ENCODE measurements at regions not wholly inside any gene's neighbourhood (a gene's known extent, or its start where the extent isn't known, plus 50 kb on each side); places are given as distances from the start of the nearest gene placed in this dataset.

- Histone ChIP-seq H3K27ac (ENCODE audit: low read depth, low read length) (no peak overlapping the region), H3K27me3 (ENCODE audit: control insufficient read depth, insufficient read depth, low read length, poor library complexity, severe bottlenecking) (no peaks in the 10 kb centered on the region), H3K9ac (ENCODE audit: extremely low read depth, low read length, poor library complexity, severe bottlenecking) (no peak overlapping the region), H3K9me3 (ENCODE audit: control insufficient read depth, low read length) (no peaks in the 10 kb centered on the region), H3K4me3 (ENCODE audit: low read length) (no peak overlapping the region), H3K4me1 (ENCODE audit: control insufficient read depth, insufficient read depth, low read length) (no peaks in the 10 kb centered on the region), H3K36me3 (ENCODE audit: control insufficient read depth, insufficient read depth, low read length) (no peaks in the 10 kb centered on the region)
- Mint-ChIP-seq H3K9me3 (no peaks in the 10 kb centered on the region), H3K4me1 (no peaks in the 10 kb centered on the region), H3K4me3 (no peak overlapping the region), H3K27me3 (ENCODE audit: insufficient read depth) (peaks cover 6% of the 10 kb centered on the region), H3K27ac (no peak overlapping the region), H3K36me3 (ENCODE audit: low read depth) (no peaks in the 10 kb centered on the region)
- TF ChIP-seq CTCF (conservative IDR thresholded peaks at IDR 0.05), result no peak
- 86% methylated on average over 2 of the region's 2 CpGs; no CpG with 5 or more reads in 1 of the 2 experiments for WGBS, 2 experiments (ENCODE audit: insufficient coverage in 1 of 2, insufficient read length in 1 of 2)
- DNase-seq, result no peak
Observed at GRCh38 chr10:121296378-121296777, 301.9 kb downstream of the FGFR2 start.

- peaks cover 6% of the 10 kb centered on the region for H3K27me3 Mint-ChIP-seq (ENCODE audit: insufficient read depth)
- no peak overlapping the region for H3K27ac Mint-ChIP-seq
- no peak overlapping the region for H3K4me3 ChIP-seq (ENCODE audit: low read length)
- H3K9ac ChIP-seq (ENCODE audit: extremely low read depth, low read length, poor library complexity, severe bottlenecking), result no peak overlapping the region
- H3K9me3 Mint-ChIP-seq, result no peaks in the 10 kb centered on the region
- H3K36me3 ChIP-seq (ENCODE audit: control insufficient read depth, insufficient read depth, low read length), result no peaks in the 10 kb centered on the region
- no peaks in the 10 kb centered on the region for H3K36me3 Mint-ChIP-seq (ENCODE audit: low read depth)
- no peak overlapping the region for H3K27ac ChIP-seq (ENCODE audit: low read depth, low read length)
- DNase-seq, result no peak
- H3K4me3 Mint-ChIP-seq, result no peak overlapping the region
- no peaks in the 10 kb centered on the region for H3K27me3 ChIP-seq (ENCODE audit: control insufficient read depth, insufficient read depth, low read length, poor library complexity, severe bottlenecking)
- H3K4me1 Mint-ChIP-seq, result no peaks in the 10 kb centered on the region
- H3K9me3 ChIP-seq (ENCODE audit: control insufficient read depth, low read length), result no peaks in the 10 kb centered on the region
- WGBS, 2 experiments (ENCODE audit: insufficient coverage in 1 of 2, insufficient read length in 1 of 2), result 92 to 100% methylated on average over 2 of the region's 2 CpGs
- no peaks in the 10 kb centered on the region for H3K4me1 ChIP-seq (ENCODE audit: control insufficient read depth, insufficient read depth, low read length)
- TF ChIP-seq CTCF (conservative IDR thresholded peaks at IDR 0.05), result no peak
Observed at GRCh38 chr10:121296881-121297585, 301.2 kb downstream of the FGFR2 start.

GRCh38 chr10:121300723-121301122 lies 297.5 kb downstream of the FGFR2 start:
- no peak for TF ChIP-seq CTCF (conservative IDR thresholded peaks at IDR 0.05)
- Mint-ChIP-seq H3K9me3 (no peaks in the 10 kb centered on the region), H3K36me3 (ENCODE audit: low read depth) (no peaks in the 10 kb centered on the region), H3K27me3 (ENCODE audit: insufficient read depth) (peaks cover 3% of the 10 kb centered on the region), H3K4me3 (no peak overlapping the region), H3K27ac (no peak overlapping the region), H3K4me1 (peaks cover 6% of the 10 kb centered on the region)
- Histone ChIP-seq H3K9me3 (ENCODE audit: control insufficient read depth, low read length) (no peaks in the 10 kb centered on the region), H3K9ac (ENCODE audit: extremely low read depth, low read length, poor library complexity, severe bottlenecking) (no peak overlapping the region), H3K27ac (ENCODE audit: low read depth, low read length) (no peak overlapping the region), H3K4me3 (ENCODE audit: low read length) (no peak overlapping the region), H3K27me3 (ENCODE audit: control insufficient read depth, insufficient read depth, low read length, poor library complexity, severe bottlenecking) (no peaks in the 10 kb centered on the region), H3K4me1 (ENCODE audit: control insufficient read depth, insufficient read depth, low read length) (no peaks in the 10 kb centered on the region), H3K36me3 (ENCODE audit: control insufficient read depth, insufficient read depth, low read length) (no peaks in the 10 kb centered on the region)
- WGBS, 2 experiments (ENCODE audit: insufficient coverage in 1 of 2, insufficient read length in 1 of 2), result 90 to 95% methylated on average over 2 to 5 of the region's 6 CpGs
- no peak for DNase-seq
